ENCODE measurements at regions not wholly inside any gene's neighbourhood (a gene's known extent, or its start where the extent isn't known, plus 50 kb on each side); places are given as distances from the start of the nearest gene placed in this dataset.
A peak's percentile ranks its signal among the peaks of the same experiment; 100 is the strongest.
"Not testable (repeated sequence)": the region's sequence is repeated elsewhere in the genome, so short reads cannot be mapped to it uniquely, and the experiment has no call there.

- DNase-seq, result no peak
These were observed 86.6 kb upstream of the FGF3 start for GRCh38 chr11:69905611-69906452.

- no peak for DNase-seq
These were observed 87.3 kb upstream of the FGF3 start for GRCh38 chr11:69906453-69906907.

- DNase-seq, result no peak
These were observed 88.4 kb upstream of the FGF3 start for GRCh38 chr11:69907611-69908010.

- DNase-seq, result no peak
These were observed 89.5 kb upstream of the FGF3 start for GRCh38 chr11:69908511-69909220.

GRCh38 chr11:69909561-69910518, 90.6 kb upstream of the FGF3 start:
- no peak for DNase-seq

GRCh38 chr11:69910519-69911309, 91.5 kb upstream of the FGF3 start:
- DNase-seq, result no peak

- no peak for DNase-seq
These were observed 92.3 kb upstream of the FGF3 start for GRCh38 chr11:69911310-69912160.

- no peak for DNase-seq
These were observed 93.1 kb upstream of the FGF3 start for GRCh38 chr11:69912161-69912910.

- no peak for DNase-seq
These were observed 93.8 kb upstream of the FGF3 start for GRCh38 chr11:69912911-69913451.

- DNase-seq, result no peak
These were observed 94.5 kb upstream of the FGF3 start for GRCh38 chr11:69913591-69914285.

- DNase-seq, result no peak
These were observed 95.3 kb upstream of the FGF3 start for GRCh38 chr11:69914286-69915150.

GRCh38 chr11:69915151-69915500, 95.9 kb upstream of the FGF3 start:
- DNase-seq, result no peak

GRCh38 chr11:69915501-69916250, 96.5 kb upstream of the FGF3 start:
- peak; percentile 55 for DNase-seq

GRCh38 chr11:69916251-69916649, 97.0 kb upstream of the FGF3 start:
- not testable (repeated sequence) for DNase-seq

GRCh38 chr11:69916806-69917387, 97.7 kb upstream of the FGF3 start:
- DNase-seq, result no peak

- DNase-seq, result no peak
These were observed 98.3 kb upstream of the FGF3 start for GRCh38 chr11:69917529-69917928.

- DNase-seq, result no peak
These were observed 99.2 kb upstream of the FGF3 start for GRCh38 chr11:69918231-69918937.
